HPDE6-E6E7 (cell line): ENCODE measurements at regions not wholly inside any gene's neighbourhood (a gene's known extent, or its start where the extent isn't known, plus 50 kb on each side); places are given as distances from the start of the nearest gene placed in this dataset.
"Not testable (repeated sequence)": the region's sequence is repeated elsewhere in the genome, so short reads cannot be mapped to it uniquely, and the experiment has no call there.

Source experiments
- DNase-seq: peaks from one replicate; pipeline ENCODE4 v3.0.0; 2011; ENCODE audit warnings: missing footprints; ENCODE audit errors: extremely low spot score

GRCh38 chr4:131883181-131883580 lies 1265.9 kb upstream of the PCDH10 start:
- not testable (repeated sequence) for DNase-seq

- not testable (repeated sequence) for DNase-seq
Observed at GRCh38 chr4:131925662-131926061, 1223.4 kb upstream of the PCDH10 start.

GRCh38 chr4:131967646-131968045 lies 1181.4 kb upstream of the PCDH10 start:
- not testable (repeated sequence) for DNase-seq

GRCh38 chr4:131974730-131975129 lies 1174.4 kb upstream of the PCDH10 start:
- no peak for DNase-seq

GRCh38 chr4:131975276-131976132 lies 1173.6 kb upstream of the PCDH10 start:
- DNase-seq = not testable (repeated sequence)

- DNase-seq = not testable (repeated sequence)
Observed at GRCh38 chr4:131976133-131977002, 1172.7 kb upstream of the PCDH10 start.

- DNase-seq = no peak
Observed at GRCh38 chr4:131978120-131978519, 1171.0 kb upstream of the PCDH10 start.

- no peak for DNase-seq
Observed at GRCh38 chr4:131989576-131989975, 1159.5 kb upstream of the PCDH10 start.

GRCh38 chr4:132001542-132001941 lies 1147.6 kb upstream of the PCDH10 start:
- DNase-seq = peak; percentile 22

- no peak for DNase-seq
Observed at GRCh38 chr4:132003593-132003992, 1145.5 kb upstream of the PCDH10 start.

GRCh38 chr4:132015321-132015720 lies 1133.8 kb upstream of the PCDH10 start:
- no peak for DNase-seq

GRCh38 chr4:132016703-132017350 lies 1132.3 kb upstream of the PCDH10 start:
- no peak for DNase-seq

- no peak for DNase-seq
Observed at GRCh38 chr4:132026166-132026565, 1122.9 kb upstream of the PCDH10 start.

GRCh38 chr4:132026816-132027215 lies 1122.3 kb upstream of the PCDH10 start:
- no peak for DNase-seq

GRCh38 chr4:132056496-132056895 lies 1092.6 kb upstream of the PCDH10 start:
- DNase-seq = no peak

GRCh38 chr4:132059227-132059626 lies 1089.9 kb upstream of the PCDH10 start:
- DNase-seq = no peak

GRCh38 chr4:132062611-132063239 lies 1086.4 kb upstream of the PCDH10 start:
- no peak for DNase-seq

GRCh38 chr4:132063829-132064228 lies 1085.3 kb upstream of the PCDH10 start:
- DNase-seq = no peak

GRCh38 chr4:132065940-132066495 lies 1083.1 kb upstream of the PCDH10 start:
- DNase-seq = peak; percentile 3

- peak; percentile 3 for DNase-seq
Observed at GRCh38 chr4:132071815-132072214, 1077.3 kb upstream of the PCDH10 start.

- no peak for DNase-seq
Observed at GRCh38 chr4:132076829-132077228, 1072.3 kb upstream of the PCDH10 start.
